Muscle of leg (tissue), 3 donors: ENCODE measurements at regions not wholly inside any gene's neighbourhood (a gene's known extent, or its start where the extent isn't known, plus 50 kb on each side); places are given as distances from the start of the nearest gene placed in this dataset.
A peak's percentile ranks its signal among the peaks of the same experiment; 100 is the strongest.

Experiments used
- DNase-seq: peaks from one replicate; pipeline ENCODE4 v3.0.0; 2013
- H3K27ac ChIP-seq: one replicate; pipeline ENCODE4 v1.5.1; 2013; ENCODE audit warnings: mild to moderate bottlenecking, low read length, control low read depth
- H3K27me3 ChIP-seq: one replicate; pipeline ENCODE4 v1.6.1; 2013; ENCODE audit warnings: low read length; ENCODE audit not compliant: control insufficient read depth, insufficient read depth
- H3K36me3 ChIP-seq: one replicate; pipeline ENCODE4 v1.6.1; 2013; ENCODE audit warnings: low read length; ENCODE audit not compliant: control insufficient read depth, insufficient read depth
- H3K4me1 ChIP-seq: one replicate; pipeline ENCODE4 v1.6.1; 2013; ENCODE audit warnings: low read length; ENCODE audit not compliant: control insufficient read depth, insufficient read depth
- H3K4me3 ChIP-seq: one replicate; pipeline ENCODE4 v1.5.1; 2013; ENCODE audit warnings: low read length, control low read depth
- H3K9me3 ChIP-seq: replicated peaks from 2 replicates; pipeline ENCODE4 v1.6.1; 2013; ENCODE audit warnings: low read depth, low read length; ENCODE audit not compliant: control insufficient read depth
- WGBS: methylation state at CpG from one replicate; pipeline ENCODE4 v1.1.5; 2013; ENCODE audit warnings: missing lambda C conversion rate; ENCODE audit not compliant: insufficient coverage; 5-methylcytosine and 5-hydroxymethylcytosine counted together

- Histone ChIP-seq H3K36me3 (no peaks in the 10 kb centered on the region), H3K27me3 (no peaks in the 10 kb centered on the region), H3K27ac (no peak overlapping the region), H3K4me3 (no peak overlapping the region), H3K4me1 (no peaks in the 10 kb centered on the region), H3K9me3 (no peaks in the 10 kb centered on the region)
- WGBS: no CpG with 5 or more reads among the region's 3 CpGs
- no peak for DNase-seq
Measured at GRCh38 chr4:19298998-19299397, 952.7 kb upstream of the SLIT2 start.

DNA sequence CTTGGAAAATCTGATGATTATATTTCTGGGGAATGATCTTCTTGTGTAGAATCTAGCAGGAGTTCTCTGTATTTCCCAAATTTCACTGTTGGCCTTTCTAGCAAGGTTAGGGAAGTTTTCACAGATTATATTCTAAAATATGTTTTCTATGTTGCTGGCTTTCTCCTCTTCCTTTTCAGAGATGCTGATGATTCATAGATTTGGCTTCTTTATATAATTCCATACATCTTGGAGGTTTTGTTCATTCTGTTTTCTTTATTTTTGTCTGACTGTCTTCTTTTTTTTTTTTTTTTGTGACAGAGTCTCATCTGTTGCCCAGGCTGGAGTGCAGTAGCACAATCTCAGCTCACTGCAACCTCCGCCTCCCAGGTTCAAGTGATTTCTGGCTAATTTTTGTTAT lies 957.9 kb upstream of the SLIT2 start:
- DNase-seq: no peak
- Histone ChIP-seq H3K36me3 (no peaks in the 10 kb centered on the region), H3K9me3 (no peaks in the 10 kb centered on the region), H3K4me3 (no peak overlapping the region), H3K27ac (no peak overlapping the region), H3K27me3 (no peaks in the 10 kb centered on the region), H3K4me1 (no peaks in the 10 kb centered on the region)
- WGBS: no CpG with 5 or more reads among the region's 1 CpG

GRCh38 chr4:19293080-19293479 lies 958.6 kb upstream of the SLIT2 start:
- H3K27ac ChIP-seq: no peak overlapping the region
- H3K9me3 ChIP-seq: no peaks in the 10 kb centered on the region
- H3K4me1 ChIP-seq: no peaks in the 10 kb centered on the region
- no peaks in the 10 kb centered on the region for H3K36me3 ChIP-seq
- no peaks in the 10 kb centered on the region for H3K27me3 ChIP-seq
- no peak for DNase-seq
- H3K4me3 ChIP-seq: no peak overlapping the region
- no CpG with 5 or more reads among the region's 1 CpG for WGBS

GRCh38 chr4:19286924-19287323 lies 964.8 kb upstream of the SLIT2 start:
- no peaks in the 10 kb centered on the region for H3K27me3 ChIP-seq
- no peaks in the 10 kb centered on the region for H3K36me3 ChIP-seq
- no peaks in the 10 kb centered on the region for H3K4me1 ChIP-seq
- no CpG with 5 or more reads among the region's 1 CpG for WGBS
- no peak overlapping the region for H3K4me3 ChIP-seq
- H3K27ac ChIP-seq: no peak overlapping the region
- DNase-seq: no peak
- peaks cover 2% of the 10 kb centered on the region for H3K9me3 ChIP-seq

GRCh38 chr4:19285146-19285545 lies 966.6 kb upstream of the SLIT2 start:
- H3K9me3 ChIP-seq: peaks cover 10% of the 10 kb centered on the region
- no peaks in the 10 kb centered on the region for H3K36me3 ChIP-seq
- DNase-seq: no peak
- no peak overlapping the region for H3K4me3 ChIP-seq
- no peaks in the 10 kb centered on the region for H3K27me3 ChIP-seq
- no peaks in the 10 kb centered on the region for H3K4me1 ChIP-seq
- H3K27ac ChIP-seq: no peak overlapping the region
- 80% methylated on average over 1 of the region's 3 CpGs for WGBS

DNA sequence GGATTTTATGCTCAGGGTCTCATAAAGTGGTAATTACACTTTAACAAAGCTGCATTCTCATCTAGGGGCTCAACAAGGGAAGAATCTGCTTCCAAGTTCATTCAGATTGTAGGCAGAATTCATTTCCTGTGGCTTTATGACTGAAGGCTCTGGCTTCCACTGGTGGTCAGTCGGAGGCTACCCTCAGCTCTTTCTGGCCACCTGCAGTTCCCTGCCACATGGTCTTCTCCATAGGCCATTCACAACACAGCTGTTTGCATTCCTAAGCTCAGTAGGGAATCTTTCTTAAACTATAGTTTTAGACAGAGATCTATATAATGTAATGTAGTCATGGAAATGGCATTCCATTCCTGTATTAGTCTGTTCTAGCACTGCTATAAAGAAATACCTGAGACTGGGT lies 973.0 kb upstream of the SLIT2 start:
- peaks cover 8% of the 10 kb centered on the region for H3K9me3 ChIP-seq
- no peak overlapping the region for H3K27ac ChIP-seq
- no peaks in the 10 kb centered on the region for H3K36me3 ChIP-seq
- H3K4me1 ChIP-seq: no peaks in the 10 kb centered on the region
- no peaks in the 10 kb centered on the region for H3K27me3 ChIP-seq
- no CpG with 5 or more reads among the region's 1 CpG for WGBS
- DNase-seq: no peak
- no peak overlapping the region for H3K4me3 ChIP-seq

DNA sequence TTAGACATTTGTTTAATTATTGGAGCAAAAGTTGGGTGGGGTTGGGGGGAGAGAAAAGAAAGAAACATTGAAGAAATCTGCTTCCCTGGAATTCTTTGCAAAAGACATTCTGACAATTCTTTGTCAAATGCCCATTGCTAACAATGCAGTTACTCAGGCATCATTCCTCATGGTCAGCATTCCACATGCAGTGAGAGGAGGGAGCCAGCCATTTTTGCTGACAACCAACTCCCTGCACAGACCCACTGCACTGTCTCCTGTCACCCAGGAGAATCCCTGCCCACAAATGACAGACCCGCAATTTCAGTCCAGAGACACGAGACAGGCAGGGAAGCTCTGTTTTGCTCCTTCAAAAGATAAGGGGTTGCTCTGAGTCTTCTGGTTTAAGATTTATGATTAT lies 985.1 kb upstream of the SLIT2 start:
- Histone ChIP-seq H3K4me3 (no peak overlapping the region), H3K4me1 (no peaks in the 10 kb centered on the region), H3K9me3 (no peaks in the 10 kb centered on the region), H3K27ac (no peak overlapping the region), H3K27me3 (no peaks in the 10 kb centered on the region), H3K36me3 (no peaks in the 10 kb centered on the region)
- no peak for DNase-seq
- no CpG with 5 or more reads among the region's 2 CpGs for WGBS

DNA sequence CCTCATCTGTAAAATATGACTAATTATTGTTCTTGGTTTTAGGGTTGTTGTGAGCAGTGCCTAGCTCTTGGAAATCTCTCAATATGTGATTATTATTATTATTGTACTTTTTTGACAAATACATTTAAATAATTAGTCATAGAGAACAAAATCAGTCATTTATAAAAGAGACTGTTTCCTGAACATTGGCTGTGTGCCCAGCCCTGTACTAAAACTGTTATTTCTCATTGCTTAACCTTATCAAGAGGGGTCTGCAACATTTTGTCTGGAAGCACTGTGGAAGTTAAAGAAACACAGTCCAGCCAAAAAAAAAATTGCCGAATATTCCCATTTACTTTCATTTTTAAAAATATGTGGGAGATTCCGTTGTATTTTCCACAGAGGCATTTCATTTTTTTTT lies 989.2 kb upstream of the SLIT2 start:
- peak; percentile 29 for DNase-seq
- no CpG with 5 or more reads among the region's 2 CpGs for WGBS
- Histone ChIP-seq H3K27me3 (no peaks in the 10 kb centered on the region), H3K4me3 (no peak overlapping the region), H3K27ac (no peak overlapping the region), H3K36me3 (no peaks in the 10 kb centered on the region), H3K4me1 (no peaks in the 10 kb centered on the region), H3K9me3 (no peaks in the 10 kb centered on the region)

DNA sequence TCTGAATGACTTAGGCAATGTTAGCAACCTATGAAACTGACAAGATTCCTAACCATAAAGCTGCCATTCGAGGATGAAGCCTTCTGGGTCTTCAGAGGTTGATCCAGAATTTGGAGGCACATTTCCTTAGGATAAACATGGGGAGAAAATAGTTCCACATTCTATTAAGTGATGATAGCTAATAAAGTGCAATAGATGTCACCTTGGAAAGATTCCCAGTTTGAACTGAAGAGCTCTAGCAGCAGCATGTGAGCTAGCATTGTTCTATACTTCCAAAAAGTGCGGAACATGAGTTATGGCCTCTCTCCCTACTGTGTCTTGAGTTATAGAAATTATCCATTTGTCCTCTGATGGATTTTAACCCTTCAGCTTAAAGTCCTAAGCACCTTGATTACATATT lies 991.4 kb upstream of the SLIT2 start:
- WGBS: no CpG with 5 or more reads among the region's 2 CpGs
- Histone ChIP-seq H3K36me3 (no peaks in the 10 kb centered on the region), H3K9me3 (peaks cover 5% of the 10 kb centered on the region), H3K27me3 (no peaks in the 10 kb centered on the region), H3K27ac (no peak overlapping the region), H3K4me1 (no peaks in the 10 kb centered on the region), H3K4me3 (no peak overlapping the region)
- peak; percentile 52 for DNase-seq

GRCh38 chr4:19259920-19260319 lies 991.8 kb upstream of the SLIT2 start:
- no peaks in the 10 kb centered on the region for H3K4me1 ChIP-seq
- DNase-seq: no peak
- no CpG with 5 or more reads among the region's 1 CpG for WGBS
- no peak overlapping the region for H3K4me3 ChIP-seq
- H3K36me3 ChIP-seq: no peaks in the 10 kb centered on the region
- H3K27me3 ChIP-seq: no peaks in the 10 kb centered on the region
- no peak overlapping the region for H3K27ac ChIP-seq
- H3K9me3 ChIP-seq: peaks cover 5% of the 10 kb centered on the region

- Histone ChIP-seq H3K4me1 (no peaks in the 10 kb centered on the region), H3K36me3 (no peaks in the 10 kb centered on the region), H3K27ac (no peak overlapping the region), H3K4me3 (no peak overlapping the region), H3K27me3 (no peaks in the 10 kb centered on the region), H3K9me3 (peaks cover 5% of the 10 kb centered on the region)
- no peak for DNase-seq
Measured at GRCh38 chr4:19256823-19257222, 994.9 kb upstream of the SLIT2 start.
